Sigmoid colon (tissue), 4 donors: ENCODE measurements at regions not wholly inside any gene's neighbourhood (a gene's known extent, or its start where the extent isn't known, plus 50 kb on each side); places are given as distances from the start of the nearest gene placed in this dataset.

ENCODE experiments used
- CTCF ChIP-seq, 4 experiments: fragments of 450-650 bp in 3 of 4; fragments of 200-600 bp in 1 of 4; IDR thresholded peaks; one replicate each; pipeline ENCODE4 v1.5.1; 2016 to 2019; ENCODE audit warnings: antibody characterized with exemption in 4 of 4, mild to moderate bottlenecking in 3 of 4, moderate library complexity in 2 of 4
- POLR2A ChIP-seq, 2 donors: fragments of 450-650 bp; IDR thresholded peaks; one replicate each; pipeline ENCODE4 v1.6.1; 2016; ENCODE audit warnings: antibody characterized with exemption in 2 of 2, mild to moderate bottlenecking in 2 of 2, moderate library complexity in 2 of 2
- POLR2AphosphoS5 ChIP-seq, 4 donors: sonication (generic); formaldehyde crosslinking; IDR thresholded peaks; one replicate each; pipeline ENCODE4 v1.6.1; 2017; ENCODE audit warnings: antibody characterized with exemption in 4 of 4

GRCh38 chr3:191094057-191094845 lies 104.8 kb upstream of the OSTN start:
- TF ChIP-seq POLR2AphosphoS5 (IDR thresholded peaks at IDR 0.05) = no peak
- TF ChIP-seq CTCF (IDR thresholded peaks at IDR 0.05) = no peak
- no peak for TF ChIP-seq POLR2A (IDR thresholded peaks at IDR 0.05)
